C4-2B (cell line): ENCODE measurements at regions not wholly inside any gene's neighbourhood (a gene's known extent, or its start where the extent isn't known, plus 50 kb on each side); places are given as distances from the start of the nearest gene placed in this dataset.

Experiments used
- ZFX ChIP-seq: fragments of 450-650 bp; IDR thresholded peaks from 2 replicates; pipeline ENCODE4 v1.6.1; 2017
- TF ChIP-seq, protein P1 (sequence below): fragments of 450-650 bp; conservative IDR thresholded peaks from 2 replicates; pipeline ENCODE4 v1.5.1; 2017; ENCODE audit warnings: mild to moderate bottlenecking

DNA sequence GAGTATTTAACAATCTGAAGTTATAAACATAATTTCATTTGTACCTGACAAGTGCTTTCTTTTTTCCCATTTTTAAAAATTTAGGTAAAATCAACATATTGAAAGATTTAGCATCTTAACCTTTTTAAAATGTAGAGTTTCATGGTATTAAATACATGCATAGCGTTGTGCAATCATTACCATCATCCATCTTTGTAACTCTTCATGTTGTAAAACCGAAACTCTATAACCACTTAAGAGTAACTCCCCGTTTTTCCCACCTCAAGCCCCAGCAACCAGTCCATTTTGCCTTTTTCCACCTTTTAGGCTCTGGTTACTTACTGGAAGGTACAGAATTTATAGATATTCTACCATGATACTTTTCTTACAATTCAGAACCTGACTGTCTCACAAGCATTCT is 892.5 kb downstream of the DNAJB9 start:
- TF ChIP-seq, protein P1, sequence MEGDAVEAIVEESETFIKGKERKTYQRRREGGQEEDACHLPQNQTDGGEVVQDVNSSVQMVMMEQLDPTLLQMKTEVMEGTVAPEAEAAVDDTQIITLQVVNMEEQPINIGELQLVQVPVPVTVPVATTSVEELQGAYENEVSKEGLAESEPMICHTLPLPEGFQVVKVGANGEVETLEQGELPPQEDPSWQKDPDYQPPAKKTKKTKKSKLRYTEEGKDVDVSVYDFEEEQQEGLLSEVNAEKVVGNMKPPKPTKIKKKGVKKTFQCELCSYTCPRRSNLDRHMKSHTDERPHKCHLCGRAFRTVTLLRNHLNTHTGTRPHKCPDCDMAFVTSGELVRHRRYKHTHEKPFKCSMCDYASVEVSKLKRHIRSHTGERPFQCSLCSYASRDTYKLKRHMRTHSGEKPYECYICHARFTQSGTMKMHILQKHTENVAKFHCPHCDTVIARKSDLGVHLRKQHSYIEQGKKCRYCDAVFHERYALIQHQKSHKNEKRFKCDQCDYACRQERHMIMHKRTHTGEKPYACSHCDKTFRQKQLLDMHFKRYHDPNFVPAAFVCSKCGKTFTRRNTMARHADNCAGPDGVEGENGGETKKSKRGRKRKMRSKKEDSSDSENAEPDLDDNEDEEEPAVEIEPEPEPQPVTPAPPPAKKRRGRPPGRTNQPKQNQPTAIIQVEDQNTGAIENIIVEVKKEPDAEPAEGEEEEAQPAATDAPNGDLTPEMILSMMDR: no peak
- no peak for TF ChIP-seq ZFX
